ENCODE measurements at regions not wholly inside any gene's neighbourhood (a gene's known extent, or its start where the extent isn't known, plus 50 kb on each side); places are given as distances from the start of the nearest gene placed in this dataset.

- Mint-ChIP-seq H3K36me3 (no peaks in the 10 kb centered on the region), H3K27ac (no peak overlapping the region), H3K27me3 (peaks cover 2 to 24% of the 10 kb centered on the region in 2 donors), H3K4me3 (no peak overlapping the region), H3K4me1 (no peaks in the 10 kb centered on the region), H3K9me3 (no peaks in the 10 kb centered on the region)
- no peak for ATAC-seq (replicated peaks in 1 of 4)
- Histone ChIP-seq H3K9me3 (no peaks in the 10 kb centered on the region), H3K36me3 (ENCODE audit: control insufficient read depth in 2 of 2, extremely low read depth in 1 of 2, insufficient read depth in 1 of 2, low read length in 1 of 2) (no peaks in the 10 kb centered on the region), H3K27me3 (replicated peaks in 1 of 2; ENCODE audit: control insufficient read depth in 2 of 2, extremely low read depth in 1 of 2, insufficient read depth in 2 of 2, low read length in 1 of 2) (peaks cover 0 to 23% of the 10 kb centered on the region in 2 experiments), H3K4me1 (ENCODE audit: control insufficient read depth in 1 of 2, extremely low read depth in 1 of 2, insufficient read depth in 2 of 2, low read length in 2 of 2) (no peaks in the 10 kb centered on the region), H3K27ac (ENCODE audit: low read length) (no peak overlapping the region), H3K4me3 (ENCODE audit: control insufficient read depth in 1 of 2, extremely low read depth in 1 of 2, low read length in 1 of 2) (no peak overlapping the region)
- no peak for DNase-seq
- ChIA-PET CTCF (no interaction called here), POLR2A (no interaction called here)
- WGBS (ENCODE audit: insufficient coverage): 95% methylated on average over 6 of the region's 7 CpGs
Measured at GRCh38 chr10:130455791-130456190, 319.6 kb downstream of the GLRX3 start.

GRCh38 chr10:130456616-130457015 lies 320.4 kb downstream of the GLRX3 start:
- Histone ChIP-seq H3K9me3 (no peaks in the 10 kb centered on the region), H3K36me3 (ENCODE audit: control insufficient read depth in 2 of 2, extremely low read depth in 1 of 2, insufficient read depth in 1 of 2, low read length in 1 of 2) (no peaks in the 10 kb centered on the region), H3K27me3 (replicated peaks in 1 of 2; ENCODE audit: control insufficient read depth in 2 of 2, extremely low read depth in 1 of 2, insufficient read depth in 2 of 2, low read length in 1 of 2) (peaks cover 0 to 23% of the 10 kb centered on the region in 2 experiments), H3K4me3 (ENCODE audit: control insufficient read depth in 1 of 2, extremely low read depth in 1 of 2, low read length in 1 of 2) (no peak overlapping the region), H3K27ac (ENCODE audit: low read length) (no peak overlapping the region), H3K4me1 (ENCODE audit: control insufficient read depth in 1 of 2, extremely low read depth in 1 of 2, insufficient read depth in 2 of 2, low read length in 2 of 2) (no peaks in the 10 kb centered on the region)
- Mint-ChIP-seq H3K27me3 (peaks cover 2 to 24% of the 10 kb centered on the region in 2 donors), H3K9me3 (no peaks in the 10 kb centered on the region), H3K4me3 (no peak overlapping the region), H3K4me1 (no peaks in the 10 kb centered on the region), H3K36me3 (no peaks in the 10 kb centered on the region), H3K27ac (no peak overlapping the region)
- ChIA-PET CTCF (no interaction called here), POLR2A (no interaction called here)
- no peak for ATAC-seq (replicated peaks in 1 of 4)
- 31% methylated on average over 1 of the region's 6 CpGs for WGBS (ENCODE audit: insufficient coverage)
- DNase-seq: no peak

- WGBS (ENCODE audit: insufficient coverage): 50% methylated on average over 1 of the region's 4 CpGs
- Mint-ChIP-seq H3K4me3 (no peak overlapping the region), H3K27ac (no peak overlapping the region), H3K4me1 (no peaks in the 10 kb centered on the region), H3K9me3 (no peaks in the 10 kb centered on the region), H3K36me3 (no peaks in the 10 kb centered on the region), H3K27me3 (peaks cover 2 to 11% of the 10 kb centered on the region in 2 donors)
- Histone ChIP-seq H3K27ac (ENCODE audit: low read length) (no peak overlapping the region), H3K4me1 (ENCODE audit: control insufficient read depth in 1 of 2, extremely low read depth in 1 of 2, insufficient read depth in 2 of 2, low read length in 2 of 2) (no peaks in the 10 kb centered on the region), H3K27me3 (replicated peaks in 1 of 2; ENCODE audit: control insufficient read depth in 2 of 2, extremely low read depth in 1 of 2, insufficient read depth in 2 of 2, low read length in 1 of 2) (peaks cover 0 to 18% of the 10 kb centered on the region in 2 experiments), H3K4me3 (ENCODE audit: control insufficient read depth in 1 of 2, extremely low read depth in 1 of 2, low read length in 1 of 2) (no peak overlapping the region), H3K9me3 (no peaks in the 10 kb centered on the region), H3K36me3 (ENCODE audit: control insufficient read depth in 2 of 2, extremely low read depth in 1 of 2, insufficient read depth in 1 of 2, low read length in 1 of 2) (no peaks in the 10 kb centered on the region)
- no peak for DNase-seq
- ChIA-PET POLR2A (no interaction called here), CTCF (no interaction called here)
- no peak for ATAC-seq (replicated peaks in 1 of 4)
Measured at GRCh38 chr10:130458509-130458908, 322.3 kb downstream of the GLRX3 start.

DNA sequence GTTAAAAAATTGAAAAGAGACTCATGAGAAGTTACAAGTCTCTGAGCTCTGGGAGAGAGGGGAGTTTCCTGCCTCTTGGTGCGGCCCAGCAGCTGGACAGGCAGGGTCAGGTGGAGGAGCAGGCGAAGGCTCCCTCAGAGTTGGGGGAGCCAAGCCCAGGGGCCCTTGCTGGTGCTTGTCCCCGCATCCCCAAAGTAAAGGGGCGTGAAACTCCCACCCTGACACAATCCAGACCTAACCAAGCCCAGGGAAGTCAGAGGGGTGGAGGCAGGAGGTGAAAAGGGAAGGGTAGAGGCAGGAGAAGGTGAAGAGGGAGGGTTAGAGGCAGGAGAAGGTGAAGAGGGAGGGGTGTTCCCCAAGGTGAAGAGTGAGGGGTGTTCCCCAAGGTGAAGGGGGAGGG lies 322.8 kb downstream of the GLRX3 start:
- no peaks in the 10 kb centered on the region for H3K36me3 ChIP-seq (ENCODE audit: control insufficient read depth in 2 of 2, extremely low read depth in 1 of 2, insufficient read depth in 1 of 2, low read length in 1 of 2)
- DNase-seq: no peak
- H3K4me1 ChIP-seq (ENCODE audit: control insufficient read depth in 1 of 2, extremely low read depth in 1 of 2, insufficient read depth in 2 of 2, low read length in 2 of 2): no peaks in the 10 kb centered on the region
- ChIA-PET POLR2A (no interaction called here), CTCF (no interaction called here)
- no peaks in the 10 kb centered on the region for H3K9me3 ChIP-seq
- no CpG with 5 or more reads among the region's 4 CpGs for WGBS (ENCODE audit: insufficient coverage)
- H3K4me3 ChIP-seq (ENCODE audit: control insufficient read depth in 1 of 2, extremely low read depth in 1 of 2, low read length in 1 of 2): no peak overlapping the region
- Mint-ChIP-seq H3K27me3 (peaks cover 2 to 10% of the 10 kb centered on the region in 2 donors), H3K4me1 (no peaks in the 10 kb centered on the region), H3K27ac (no peak overlapping the region), H3K36me3 (no peaks in the 10 kb centered on the region), H3K4me3 (no peak overlapping the region), H3K9me3 (peaks cover 0 to 3% (median 0%) of the 10 kb centered on the region in 3 donors)
- no peak overlapping the region for H3K27ac ChIP-seq (ENCODE audit: low read length)
- no peak for ATAC-seq (replicated peaks in 1 of 4)
- H3K27me3 ChIP-seq (replicated peaks in 1 of 2; ENCODE audit: control insufficient read depth in 2 of 2, extremely low read depth in 1 of 2, insufficient read depth in 2 of 2, low read length in 1 of 2): peaks cover 0 to 14% of the 10 kb centered on the region in 2 experiments

GRCh38 chr10:130459851-130460490 lies 323.8 kb downstream of the GLRX3 start:
- Histone ChIP-seq H3K4me1 (ENCODE audit: control insufficient read depth in 1 of 2, extremely low read depth in 1 of 2, insufficient read depth in 2 of 2, low read length in 2 of 2) (no peaks in the 10 kb centered on the region), H3K27me3 (replicated peaks in 1 of 2; ENCODE audit: control insufficient read depth in 2 of 2, extremely low read depth in 1 of 2, insufficient read depth in 2 of 2, low read length in 1 of 2) (peaks cover 0 to 5% of the 10 kb centered on the region in 2 experiments), H3K36me3 (ENCODE audit: control insufficient read depth in 2 of 2, extremely low read depth in 1 of 2, insufficient read depth in 1 of 2, low read length in 1 of 2) (no peaks in the 10 kb centered on the region), H3K9me3 (no peaks in the 10 kb centered on the region), H3K27ac (ENCODE audit: low read length) (no peak overlapping the region), H3K4me3 (ENCODE audit: control insufficient read depth in 1 of 2, extremely low read depth in 1 of 2, low read length in 1 of 2) (no peak overlapping the region)
- Mint-ChIP-seq H3K36me3 (no peaks in the 10 kb centered on the region), H3K9me3 (peaks cover 0 to 6% (median 0%) of the 10 kb centered on the region in 3 donors), H3K27me3 (peaks cover 2 to 10% of the 10 kb centered on the region in 2 donors), H3K27ac (no peak overlapping the region), H3K4me3 (no peak overlapping the region), H3K4me1 (no peaks in the 10 kb centered on the region)
- CTCF ChIA-PET: no interaction called here
- 69% methylated on average over 2 of the region's 7 CpGs for WGBS (ENCODE audit: insufficient coverage)
- ATAC-seq (replicated peaks in 1 of 4): no peak
- no peak for DNase-seq
- POLR2A ChIA-PET: no interaction called here

DNA sequence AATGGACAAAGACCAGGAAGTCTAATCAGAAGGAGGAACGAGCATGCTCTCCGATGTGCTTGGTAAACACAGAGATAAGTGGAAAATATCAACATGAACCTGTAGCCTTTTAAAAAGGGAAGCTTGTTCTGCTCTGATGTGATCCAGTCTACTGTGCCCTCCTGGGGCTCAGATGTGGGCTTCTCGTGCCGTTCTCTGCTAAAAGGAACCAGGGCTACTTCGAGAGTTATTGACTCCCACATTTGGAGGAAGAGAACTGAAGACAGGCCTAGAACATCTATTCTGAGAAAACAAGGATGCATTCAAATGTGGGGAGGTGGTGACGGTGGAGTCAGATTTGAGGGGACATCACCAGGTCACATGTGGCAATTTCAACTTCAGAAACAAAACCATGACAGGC lies 325.4 kb downstream of the GLRX3 start:
- peaks cover 0 to 6% (median 0%) of the 10 kb centered on the region in 3 donors for H3K9me3 Mint-ChIP-seq
- Histone ChIP-seq H3K27ac (ENCODE audit: low read length) (no peak overlapping the region), H3K9me3 (no peaks in the 10 kb centered on the region), H3K4me3 (ENCODE audit: control insufficient read depth in 1 of 2, extremely low read depth in 1 of 2, low read length in 1 of 2) (no peak overlapping the region), H3K27me3 (replicated peaks in 1 of 2; ENCODE audit: control insufficient read depth in 2 of 2, extremely low read depth in 1 of 2, insufficient read depth in 2 of 2, low read length in 1 of 2) (peaks cover 0 to 2% of the 10 kb centered on the region in 2 experiments), H3K4me1 (ENCODE audit: control insufficient read depth in 1 of 2, extremely low read depth in 1 of 2, insufficient read depth in 2 of 2, low read length in 2 of 2) (no peaks in the 10 kb centered on the region), H3K36me3 (ENCODE audit: control insufficient read depth in 2 of 2, extremely low read depth in 1 of 2, insufficient read depth in 1 of 2, low read length in 1 of 2) (no peaks in the 10 kb centered on the region)
- peaks cover 0 to 3% of the 10 kb centered on the region in 2 donors for H3K27me3 Mint-ChIP-seq
- POLR2A ChIA-PET: no interaction called here
- DNase-seq (no peak), ATAC-seq (replicated peaks in 1 of 4) (no peak)
- CTCF ChIA-PET: no interaction called here
- no peaks in the 10 kb centered on the region for H3K4me1 Mint-ChIP-seq
- H3K36me3 Mint-ChIP-seq: no peaks in the 10 kb centered on the region
- no peak overlapping the region for H3K4me3 Mint-ChIP-seq
- no peak overlapping the region for H3K27ac Mint-ChIP-seq
- WGBS (ENCODE audit: insufficient coverage): 69% methylated on average over 6 of the region's 6 CpGs

Data from T-cell (primary cell).